WTC11 (cell line): ENCODE measurements at regions not wholly inside any gene's neighbourhood (a gene's known extent, or its start where the extent isn't known, plus 50 kb on each side); places are given as distances from the start of the nearest gene placed in this dataset.
A peak's percentile ranks its signal among the peaks of the same experiment; 100 is the strongest.
"Not testable (repeated sequence)": the region's sequence is repeated elsewhere in the genome, so short reads cannot be mapped to it uniquely, and the experiment has no call there.

Source experiments
- ATAC-seq: fragments of 200-7000 bp; cut with Tn5 transposase; 2 replicates; pipeline ENCODE4 v1.10.0; 2021; ENCODE audit warnings: mild to moderate bottlenecking, moderate library complexity
- CTCF ChIA-PET: fragments of 300-600 bp; sonication (Branson Sonifier 250); formaldehyde crosslinking; loops from one replicate; lab custom pipeline; 2021; ENCODE audit warnings: antibody characterized with exemption; lab: Charles Lee
- POLR2A ChIA-PET: fragments of 350-600 bp; sonication (Branson Sonifier 250); formaldehyde crosslinking; loops from one replicate; lab custom pipeline; 2021; ENCODE audit warnings: antibody characterized with exemption; lab: Charles Lee
- DNase-seq: peaks from one replicate; pipeline ENCODE4 v3.0.0; 2021; ENCODE audit warnings: low spot score
- H3K27ac Mint-ChIP-seq: 2 replicates; pipeline ENCODE4 v1.8.0; 2021; ENCODE audit warnings: mixed read lengths
- H3K27me3 Mint-ChIP-seq: 2 replicates; pipeline ENCODE4 v1.8.0; 2021; ENCODE audit warnings: low read depth, mild to moderate bottlenecking, moderate library complexity, mixed read lengths
- H3K36me3 Mint-ChIP-seq: 2 replicates; pipeline ENCODE4 v1.8.0; 2021; ENCODE audit warnings: mixed read lengths
- H3K4me1 Mint-ChIP-seq: 2 replicates; pipeline ENCODE4 v1.8.0; 2022; ENCODE audit warnings: mixed read lengths
- H3K4me3 Mint-ChIP-seq: 2 replicates; pipeline ENCODE4 v1.8.0; 2021; ENCODE audit warnings: mild to moderate bottlenecking, moderate library complexity, mixed read lengths
- H3K9me3 Mint-ChIP-seq: 2 replicates; pipeline ENCODE4 v1.8.0; 2021; ENCODE audit warnings: mixed read lengths
- ARID4B ChIP-seq: sonication (generic); formaldehyde crosslinking; IDR thresholded peaks from 2 replicates; pipeline ENCODE4 v1.8.0; 2023; ENCODE audit warnings: missing genetic modification reagents, mild to moderate bottlenecking, borderline replicate concordance
- CBFB ChIP-seq: sonication (generic); formaldehyde crosslinking; IDR thresholded peaks from 2 replicates; pipeline ENCODE4 v1.8.1; 2022; ENCODE audit warnings: mild to moderate bottlenecking, low read depth, missing genetic modification reagents
- ELF4 ChIP-seq: sonication (generic); formaldehyde crosslinking; IDR thresholded peaks from 2 replicates; pipeline ENCODE4 v1.8.1; 2022; ENCODE audit warnings: low read depth, mild to moderate bottlenecking, moderate library complexity, missing genetic modification reagents
- GTF2I ChIP-seq: fragments of 250-450 bp; sonication (Bioruptor Pico); conservative IDR thresholded peaks from 2 replicates; pipeline ENCODE4 v1.4.0; 2021; ENCODE audit warnings: mild to moderate bottlenecking
- MYBL2 ChIP-seq: sonication (generic); formaldehyde crosslinking; IDR thresholded peaks from 2 replicates; pipeline ENCODE4 v1.8.1; 2023; ENCODE audit warnings: mild to moderate bottlenecking, moderate library complexity, missing genetic modification reagents
- PRRX2 ChIP-seq: fragments of 250-450 bp; sonication (Bioruptor Pico); IDR thresholded peaks from 2 replicates; pipeline ENCODE4 v1.8.0; 2021; ENCODE audit warnings: mild to moderate bottlenecking
- ZBTB21 ChIP-seq: sonication (generic); formaldehyde crosslinking; IDR thresholded peaks from 2 replicates; pipeline ENCODE4 v1.8.1; 2023; ENCODE audit warnings: mild to moderate bottlenecking, missing genetic modification reagents, borderline replicate concordance
- ZNF423 ChIP-seq: fragments of 250-450 bp; sonication (Bioruptor Pico); IDR thresholded peaks from 2 replicates; pipeline ENCODE4 v2.1.2; 2022; ENCODE audit warnings: mild to moderate bottlenecking, moderate library complexity
- TF ChIP-seq, protein P1 (sequence below): fragments of 200-600 bp; IDR thresholded peaks from 2 replicates; pipeline ENCODE4 v1.8.0; 2022; ENCODE audit warnings: antibody characterized with exemption
- TF ChIP-seq, protein P2 (sequence below): sonication (generic); formaldehyde crosslinking; IDR thresholded peaks from 2 replicates; pipeline ENCODE4 v1.8.0; 2022; ENCODE audit warnings: mild to moderate bottlenecking, missing genetic modification reagents
- TF ChIP-seq, protein P3 (sequence below): sonication (generic); formaldehyde crosslinking; IDR thresholded peaks from 2 replicates; pipeline ENCODE4 v1.8.0; 2022; ENCODE audit warnings: mild to moderate bottlenecking, missing genetic modification reagents
- TF ChIP-seq, protein P4 (sequence below): sonication (generic); formaldehyde crosslinking; conservative IDR thresholded peaks from 2 replicates; pipeline ENCODE4 v1.8.1; 2023; ENCODE audit warnings: mild to moderate bottlenecking, low read depth, missing genetic modification reagents, moderate library complexity
- TF ChIP-seq, protein P5 (sequence below): fragments of 250-450 bp; sonication (Bioruptor Pico); conservative IDR thresholded peaks from 2 replicates; pipeline ENCODE4 v1.9.0; 2021; ENCODE audit warnings: mild to moderate bottlenecking

- TF ChIP-seq MYBL2 (CRISPR knock-in tag) (no peak), ZBTB21 (no peak), ELF4 (no peak), CBFB (CRISPR knock-in tag) (no peak), PRRX2 (CRISPR knock-in tag) (no peak), ARID4B (CRISPR knock-in tag) (no peak)
- TF ChIP-seq, protein P1, sequence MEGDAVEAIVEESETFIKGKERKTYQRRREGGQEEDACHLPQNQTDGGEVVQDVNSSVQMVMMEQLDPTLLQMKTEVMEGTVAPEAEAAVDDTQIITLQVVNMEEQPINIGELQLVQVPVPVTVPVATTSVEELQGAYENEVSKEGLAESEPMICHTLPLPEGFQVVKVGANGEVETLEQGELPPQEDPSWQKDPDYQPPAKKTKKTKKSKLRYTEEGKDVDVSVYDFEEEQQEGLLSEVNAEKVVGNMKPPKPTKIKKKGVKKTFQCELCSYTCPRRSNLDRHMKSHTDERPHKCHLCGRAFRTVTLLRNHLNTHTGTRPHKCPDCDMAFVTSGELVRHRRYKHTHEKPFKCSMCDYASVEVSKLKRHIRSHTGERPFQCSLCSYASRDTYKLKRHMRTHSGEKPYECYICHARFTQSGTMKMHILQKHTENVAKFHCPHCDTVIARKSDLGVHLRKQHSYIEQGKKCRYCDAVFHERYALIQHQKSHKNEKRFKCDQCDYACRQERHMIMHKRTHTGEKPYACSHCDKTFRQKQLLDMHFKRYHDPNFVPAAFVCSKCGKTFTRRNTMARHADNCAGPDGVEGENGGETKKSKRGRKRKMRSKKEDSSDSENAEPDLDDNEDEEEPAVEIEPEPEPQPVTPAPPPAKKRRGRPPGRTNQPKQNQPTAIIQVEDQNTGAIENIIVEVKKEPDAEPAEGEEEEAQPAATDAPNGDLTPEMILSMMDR, result no peak
- TF ChIP-seq, protein P2, sequence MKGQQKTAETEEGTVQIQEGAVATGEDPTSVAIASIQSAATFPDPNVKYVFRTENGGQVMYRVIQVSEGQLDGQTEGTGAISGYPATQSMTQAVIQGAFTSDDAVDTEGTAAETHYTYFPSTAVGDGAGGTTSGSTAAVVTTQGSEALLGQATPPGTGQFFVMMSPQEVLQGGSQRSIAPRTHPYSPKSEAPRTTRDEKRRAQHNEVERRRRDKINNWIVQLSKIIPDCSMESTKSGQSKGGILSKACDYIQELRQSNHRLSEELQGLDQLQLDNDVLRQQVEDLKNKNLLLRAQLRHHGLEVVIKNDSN, result no peak
- TF ChIP-seq, protein P3, sequence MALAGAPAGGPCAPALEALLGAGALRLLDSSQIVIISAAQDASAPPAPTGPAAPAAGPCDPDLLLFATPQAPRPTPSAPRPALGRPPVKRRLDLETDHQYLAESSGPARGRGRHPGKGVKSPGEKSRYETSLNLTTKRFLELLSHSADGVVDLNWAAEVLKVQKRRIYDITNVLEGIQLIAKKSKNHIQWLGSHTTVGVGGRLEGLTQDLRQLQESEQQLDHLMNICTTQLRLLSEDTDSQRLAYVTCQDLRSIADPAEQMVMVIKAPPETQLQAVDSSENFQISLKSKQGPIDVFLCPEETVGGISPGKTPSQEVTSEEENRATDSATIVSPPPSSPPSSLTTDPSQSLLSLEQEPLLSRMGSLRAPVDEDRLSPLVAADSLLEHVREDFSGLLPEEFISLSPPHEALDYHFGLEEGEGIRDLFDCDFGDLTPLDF (CRISPR knock-in tag), result no peak
- TF ChIP-seq, protein P4, sequence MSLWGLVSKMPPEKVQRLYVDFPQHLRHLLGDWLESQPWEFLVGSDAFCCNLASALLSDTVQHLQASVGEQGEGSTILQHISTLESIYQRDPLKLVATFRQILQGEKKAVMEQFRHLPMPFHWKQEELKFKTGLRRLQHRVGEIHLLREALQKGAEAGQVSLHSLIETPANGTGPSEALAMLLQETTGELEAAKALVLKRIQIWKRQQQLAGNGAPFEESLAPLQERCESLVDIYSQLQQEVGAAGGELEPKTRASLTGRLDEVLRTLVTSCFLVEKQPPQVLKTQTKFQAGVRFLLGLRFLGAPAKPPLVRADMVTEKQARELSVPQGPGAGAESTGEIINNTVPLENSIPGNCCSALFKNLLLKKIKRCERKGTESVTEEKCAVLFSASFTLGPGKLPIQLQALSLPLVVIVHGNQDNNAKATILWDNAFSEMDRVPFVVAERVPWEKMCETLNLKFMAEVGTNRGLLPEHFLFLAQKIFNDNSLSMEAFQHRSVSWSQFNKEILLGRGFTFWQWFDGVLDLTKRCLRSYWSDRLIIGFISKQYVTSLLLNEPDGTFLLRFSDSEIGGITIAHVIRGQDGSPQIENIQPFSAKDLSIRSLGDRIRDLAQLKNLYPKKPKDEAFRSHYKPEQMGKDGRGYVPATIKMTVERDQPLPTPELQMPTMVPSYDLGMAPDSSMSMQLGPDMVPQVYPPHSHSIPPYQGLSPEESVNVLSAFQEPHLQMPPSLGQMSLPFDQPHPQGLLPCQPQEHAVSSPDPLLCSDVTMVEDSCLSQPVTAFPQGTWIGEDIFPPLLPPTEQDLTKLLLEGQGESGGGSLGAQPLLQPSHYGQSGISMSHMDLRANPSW, result no peak
- TF ChIP-seq, protein P5, sequence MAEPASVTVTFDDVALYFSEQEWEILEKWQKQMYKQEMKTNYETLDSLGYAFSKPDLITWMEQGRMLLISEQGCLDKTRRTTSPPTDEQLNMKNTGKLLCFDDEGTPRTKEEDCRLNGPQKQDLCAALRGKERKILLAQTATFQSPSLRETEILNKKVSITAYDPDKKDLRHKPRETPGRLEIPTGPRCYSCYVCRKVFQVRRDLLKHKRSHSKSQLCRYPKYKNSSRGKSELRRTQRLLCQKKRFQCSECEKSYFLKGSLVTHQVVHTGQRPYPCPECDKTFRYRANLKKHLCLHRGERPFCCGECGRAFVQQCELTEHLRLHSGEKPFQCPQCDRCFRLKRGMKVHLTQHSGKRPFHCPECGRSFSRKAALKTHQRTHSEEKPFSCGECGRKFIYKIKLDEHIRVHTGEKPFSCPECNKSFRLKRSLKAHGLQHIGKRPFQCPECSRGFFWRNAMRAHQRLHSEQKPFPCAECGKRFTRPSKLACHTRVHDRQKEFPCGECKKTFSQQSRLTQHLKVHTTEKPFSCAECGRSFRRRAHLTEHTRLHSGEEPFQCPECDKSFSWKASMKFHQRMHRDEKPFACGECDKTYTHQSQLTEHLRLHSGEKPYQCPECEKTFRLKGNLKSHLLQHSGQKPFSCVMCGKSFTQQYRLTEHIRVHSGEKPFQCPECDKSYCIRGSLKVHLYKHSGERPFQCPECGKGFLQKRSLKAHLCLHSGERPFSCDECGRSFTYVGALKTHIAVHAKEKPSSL (CRISPR knock-in tag), result no peak
Observed at GRCh38 chr9:31912636-31913035, 471.8 kb upstream of the ACO1 start (continued).

DNA sequence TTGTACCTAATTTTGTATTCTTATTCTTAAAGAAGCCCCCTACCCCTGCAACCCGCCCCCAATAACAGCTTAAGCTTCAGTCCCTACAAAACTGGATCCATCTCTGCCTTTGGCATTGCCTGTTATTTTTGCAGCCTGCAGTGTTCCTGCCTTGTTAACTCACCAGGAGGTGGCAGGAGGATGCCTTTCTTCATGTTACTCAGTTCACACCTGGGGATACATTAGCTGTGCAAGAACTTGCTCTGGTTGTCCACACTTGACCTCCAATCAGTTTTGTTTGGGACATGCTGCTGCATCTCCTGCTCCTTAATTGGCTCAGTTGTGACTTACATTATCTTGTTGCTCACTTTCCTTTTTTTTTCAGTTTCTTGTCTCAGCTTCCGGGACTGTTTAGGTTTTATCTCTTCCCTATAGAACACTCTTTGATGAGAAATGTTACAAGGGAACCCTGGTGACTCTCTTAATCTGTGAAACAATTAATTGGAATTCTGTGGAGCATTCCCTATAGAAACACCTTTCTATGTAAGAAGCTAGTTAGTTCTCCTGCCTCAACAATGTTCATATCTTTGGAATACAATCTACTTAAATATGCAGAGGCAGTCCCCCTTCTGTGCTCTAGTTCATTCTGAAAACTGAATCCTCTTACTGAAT, 467.7 kb upstream of the ACO1 start:
- Mint-ChIP-seq H3K27ac (peak overlapping the region; percentile 1; the same call in 1 of the 2 replicates), H3K9me3 (no peaks in the 10 kb centered on the region), H3K4me1 (peaks cover 26% of the 10 kb centered on the region), H3K4me3 (no peak overlapping the region), H3K27me3 (no peaks in the 10 kb centered on the region), H3K36me3 (no peaks in the 10 kb centered on the region)
- peak; percentile 94 for ATAC-seq
- CTCF ChIA-PET, result interaction anchor here (0.9 to 1.8 kb wide), 3 partner anchors 152 to 435 kb away, joined by 3 to 10 read pairs (median 3); no protein-coding TSS in a partner anchor
- peak; percentile 20 for DNase-seq
- POLR2A ChIA-PET, result interaction anchor here (0.5 kb wide), 1 partner anchor 90 kb away, joined by 4 read pairs; no protein-coding TSS in a partner anchor
- 0 out of 2 replicates have a peak, but pooled peaks have one; percentile 28 for TF ChIP-seq ZNF423 (CRISPR knock-in tag)
- TF ChIP-seq GTF2I (CRISPR knock-in tag), result no peak
- TF ChIP-seq, all 79 proteins: peak for 1

DNA sequence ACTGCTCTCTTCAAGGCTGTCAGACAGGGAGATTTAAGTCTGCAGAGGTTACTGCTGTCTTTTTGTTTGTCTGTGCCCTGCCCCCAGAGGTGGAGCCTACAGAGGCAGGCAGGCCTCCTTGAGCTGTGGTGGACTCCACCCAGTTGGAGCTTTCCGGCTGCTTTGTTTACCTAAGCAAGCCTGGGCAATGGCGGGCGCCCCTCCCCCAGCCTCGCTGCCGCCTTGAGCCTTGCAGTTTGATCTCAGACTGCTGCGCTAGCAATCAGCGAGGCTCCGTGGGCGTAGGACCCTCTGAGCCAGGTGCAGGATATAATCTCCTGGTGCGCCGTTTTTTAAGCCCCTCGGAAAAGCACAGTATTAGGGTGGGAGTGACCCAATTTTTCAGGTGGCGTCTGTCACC, 446.7 kb upstream of the ACO1 start:
- ATAC-seq, H3K4me3 Mint-ChIP-seq, H3K4me1 Mint-ChIP-seq, CTCF ChIA-PET, H3K27ac Mint-ChIP-seq, H3K27me3 Mint-ChIP-seq, DNase-seq, POLR2A ChIA-PET: not testable (repeated sequence)
- H3K9me3 Mint-ChIP-seq, result peaks cover 73% of the 10 kb centered on the region
- peaks cover 58% of the 10 kb centered on the region for H3K36me3 Mint-ChIP-seq
